Esophagus squamous epithelium (tissue), 5 donors: ENCODE measurements at regions not wholly inside any gene's neighbourhood (a gene's known extent, or its start where the extent isn't known, plus 50 kb on each side); places are given as distances from the start of the nearest gene placed in this dataset.

Experiments used
- DNase-seq: peaks from one replicate; lab custom pipeline; 2025; lab: John Stamatoyannopoulos, UW
- H3K27ac ChIP-seq, 4 donors: fragments of 200-600 bp; sonication (generic); one replicate each; pipeline ENCODE4 v1.5.1; 2016 to 2019; ENCODE audit warnings: mild to moderate bottlenecking in 1 of 4
- H3K27me3 ChIP-seq, 4 donors: fragments of 200-600 bp; sonication (generic); 1 replicate in 3 of 4; 2 replicates in 1 of 4; pipeline versions ENCODE4 v1.5.1 to v1.6.0; 2017 to 2021; ENCODE audit warnings: antibody characterized with exemption in 1 of 4
- H3K36me3 ChIP-seq, 3 donors: fragments of 200-600 bp; sonication (generic); one replicate each; pipeline ENCODE4 v1.5.1; 2016 to 2019
- H3K4me1 ChIP-seq, 3 donors: fragments of 200-600 bp; sonication (generic); one replicate each; pipeline ENCODE4 v1.5.1; 2017 to 2019
- H3K4me3 ChIP-seq, 4 donors: fragments of 200-600 bp; sonication (generic); 1 replicate in 3 of 4; 2 replicates in 1 of 4; pipeline ENCODE4 v1.5.1; 2016 to 2019; ENCODE audit warnings: mild to moderate bottlenecking in 2 of 4, moderate library complexity in 1 of 4
- H3K9me3 ChIP-seq, 3 donors: fragments of 200-600 bp; sonication (generic); one replicate each; pipeline ENCODE4 v1.5.1; 2016 to 2019
- CTCF ChIP-seq, 6 experiments: fragments of 450-650 bp in 4 of 6; fragments of 200-600 bp in 2 of 6; sonication (generic) in 2 of 6; IDR thresholded peaks; one replicate each; pipeline ENCODE4 v1.5.1; 2016 to 2019; ENCODE audit warnings: antibody characterized with exemption in 6 of 6, mild to moderate bottlenecking in 4 of 6, moderate library complexity in 4 of 6
- POLR2A ChIP-seq, 4 donors: fragments of 450-650 bp; IDR thresholded peaks; one replicate each; pipeline ENCODE4 v1.6.1; 2017; ENCODE audit warnings: antibody characterized with exemption in 4 of 4, mild to moderate bottlenecking in 4 of 4, moderate library complexity in 3 of 4
- whole genome bisulfite sequencing, 2 donors: methylation state at CpG; one replicate each; pipeline ENCODE4 v1.1.5; 2018; 5-methylcytosine and 5-hydroxymethylcytosine counted together
- intact Hi-C: fragments of 100-400 bp; cut with DNase I; formaldehyde crosslinking; loops from one replicate; pipeline ENCODE4 v1.15.0; 2022
- donor health status: DM: yes; HTN: yes; CAD: no.

DNA sequence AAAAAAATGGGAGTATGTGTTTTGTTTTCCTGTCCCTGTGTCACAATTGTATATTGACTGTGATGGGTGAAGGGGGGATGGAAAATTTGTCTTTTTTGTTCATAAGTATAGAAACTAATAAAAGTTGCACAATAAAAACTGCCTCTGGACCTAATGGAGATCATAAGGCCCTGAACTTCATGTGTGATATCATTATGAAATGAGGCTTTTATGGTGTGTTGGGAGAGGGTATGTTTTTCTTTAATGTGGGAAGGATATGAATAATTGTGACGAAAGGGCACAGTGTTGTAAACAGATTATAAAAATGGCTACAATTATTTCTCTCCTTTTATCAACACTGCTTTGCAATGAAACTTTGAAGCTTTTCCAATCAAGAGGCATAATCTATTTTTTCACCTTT lies 1889.3 kb upstream of the CELF4 start:
- WGBS, 2 donors = 47 to 75% methylated on average over 1 of the region's 1 CpG
- Histone ChIP-seq H3K4me3 (no peak overlapping the region), H3K36me3 (no peaks in the 10 kb centered on the region), H3K9me3 (no peaks in the 10 kb centered on the region), H3K4me1 (peaks cover 6 to 30% (median 11%) of the 10 kb centered on the region in 3 donors), H3K27me3 (no peaks in the 10 kb centered on the region), H3K27ac (no peak overlapping the region)
- TF ChIP-seq CTCF (IDR thresholded peaks at IDR 0.05) (no peak), POLR2A (IDR thresholded peaks at IDR 0.05) (no peak)
- intact Hi-C loops = no loop called here
- no peak for DNase-seq

GRCh38 chr18:39453882-39454281 lies 1888.3 kb upstream of the CELF4 start:
- Histone ChIP-seq H3K4me1 (peaks cover 6 to 33% (median 11%) of the 10 kb centered on the region in 3 donors), H3K27me3 (no peaks in the 10 kb centered on the region), H3K9me3 (no peaks in the 10 kb centered on the region), H3K36me3 (no peaks in the 10 kb centered on the region), H3K4me3 (peak overlapping the region in 2 of 4 donors; percentile 10 to 50), H3K27ac (peak overlapping the region in 3 of 4 donors; percentile 12 to 46 (median 14))
- DNase-seq = no peak
- 0 to 5% methylated on average over 2 of the region's 2 CpGs for WGBS, 2 donors
- intact Hi-C loops = no loop called here
- TF ChIP-seq CTCF (IDR thresholded peaks at IDR 0.05) (no peak), POLR2A (IDR thresholded peaks at IDR 0.05) (no peak)

DNA sequence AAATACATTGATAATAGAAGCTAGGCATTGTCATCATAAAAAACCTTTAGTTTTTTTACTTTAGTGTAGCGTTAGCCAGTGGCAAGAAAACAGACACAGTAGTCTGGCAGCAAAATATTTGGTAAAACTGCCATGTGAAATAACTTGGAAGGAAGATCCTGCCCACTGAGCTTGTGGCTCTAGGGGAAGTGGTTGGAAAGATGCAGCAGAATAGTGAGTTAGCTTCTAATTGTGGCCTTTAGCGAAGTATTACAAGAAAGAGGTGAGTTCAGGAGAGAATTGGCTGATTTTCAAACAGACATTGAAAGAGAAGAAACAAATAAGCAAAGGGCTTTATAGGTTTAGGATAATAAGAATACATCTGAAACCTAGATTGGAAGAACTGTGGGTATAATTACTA lies 1887.8 kb upstream of the CELF4 start:
- TF ChIP-seq POLR2A (IDR thresholded peaks at IDR 0.05) (no peak), CTCF (IDR thresholded peaks at IDR 0.05) (no peak)
- intact Hi-C loops = no loop called here
- 56 to 57% methylated on average over 2 of the region's 2 CpGs for WGBS, 2 donors
- H3K4me3 ChIP-seq = no peak overlapping the region
- H3K9me3 ChIP-seq = no peaks in the 10 kb centered on the region
- no peak for DNase-seq
- H3K27ac ChIP-seq = no peak overlapping the region
- H3K27me3 ChIP-seq = no peaks in the 10 kb centered on the region
- peaks cover 6 to 34% (median 11%) of the 10 kb centered on the region in 3 donors for H3K4me1 ChIP-seq
- H3K36me3 ChIP-seq = no peaks in the 10 kb centered on the region

DNA sequence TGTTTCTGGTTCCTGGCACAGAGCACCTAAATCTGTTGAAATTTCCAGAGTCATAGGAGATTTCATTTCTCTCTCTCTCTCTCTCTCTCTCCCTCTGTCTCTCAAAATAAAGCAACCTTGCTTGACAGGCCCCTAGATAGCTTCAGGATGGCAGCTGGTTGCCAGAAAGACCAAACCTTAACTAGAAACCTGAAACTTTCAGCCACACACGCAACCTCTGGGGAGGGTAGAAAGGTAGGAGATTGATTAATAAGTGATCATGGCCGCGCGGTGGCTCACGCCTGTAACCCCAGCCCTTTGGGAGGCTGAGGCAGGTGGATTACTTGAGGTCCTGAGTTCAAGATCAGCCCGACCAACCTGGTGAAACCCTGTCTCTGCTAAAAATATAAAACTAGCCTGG lies 1885.4 kb upstream of the CELF4 start:
- intact Hi-C loops = no loop called here
- no peaks in the 10 kb centered on the region for H3K9me3 ChIP-seq
- H3K4me3 ChIP-seq = no peak overlapping the region
- peaks cover 6 to 34% (median 11%) of the 10 kb centered on the region in 3 donors for H3K4me1 ChIP-seq
- H3K27ac ChIP-seq = no peak overlapping the region
- no peak for TF ChIP-seq CTCF (IDR thresholded peaks at IDR 0.05)
- TF ChIP-seq POLR2A (IDR thresholded peaks at IDR 0.05) = no peak
- no peaks in the 10 kb centered on the region for H3K27me3 ChIP-seq
- DNase-seq = no peak
- no peaks in the 10 kb centered on the region for H3K36me3 ChIP-seq
- 87 to 92% methylated on average over 4 to 6 of the region's 6 CpGs for WGBS, 2 donors

- Histone ChIP-seq H3K9me3 (no peaks in the 10 kb centered on the region), H3K36me3 (no peaks in the 10 kb centered on the region), H3K27me3 (no peaks in the 10 kb centered on the region), H3K4me3 (no peak overlapping the region), H3K4me1 (peaks cover 0 to 22% (median 11%) of the 10 kb centered on the region in 3 donors), H3K27ac (no peak overlapping the region)
- DNase-seq = no peak
- 58 to 71% methylated on average over 3 of the region's 3 CpGs for WGBS, 2 donors
- intact Hi-C loops = no loop called here
- TF ChIP-seq CTCF (IDR thresholded peaks at IDR 0.05) (no peak), POLR2A (IDR thresholded peaks at IDR 0.05) (no peak)
Observed at GRCh38 chr18:39449566-39449965, 1884.0 kb upstream of the CELF4 start.
